ENCODE measurements at regions not wholly inside any gene's neighbourhood (a gene's known extent, or its start where the extent isn't known, plus 50 kb on each side); places are given as distances from the start of the nearest gene placed in this dataset.
"Not testable (repeated sequence)": the region's sequence is repeated elsewhere in the genome, so short reads cannot be mapped to it uniquely, and the experiment has no call there.

- DNase-seq (ENCODE audit: low read depth in 2 of 2) = peak in 1 of 2 donors; percentile 29
Observed at GRCh38 chr2:234725528-234726264, 226.1 kb upstream of the SH3BP4 start.

GRCh38 chr2:234724850-234725249 lies 227.0 kb upstream of the SH3BP4 start:
- DNase-seq (ENCODE audit: low read depth in 2 of 2) = no peak

- DNase-seq (ENCODE audit: low read depth in 2 of 2) = no peak
Observed at GRCh38 chr2:234723400-234723799, 226.5 kb upstream of the ARL4C start.

GRCh38 chr2:234722176-234722575 lies 225.3 kb upstream of the ARL4C start:
- peak; percentile 6 to 24 for DNase-seq (ENCODE audit: low read depth in 2 of 2)

- DNase-seq (ENCODE audit: low read depth in 2 of 2) = no peak
Observed at GRCh38 chr2:234719116-234719716, 222.3 kb upstream of the ARL4C start.

- no peak for DNase-seq (ENCODE audit: low read depth in 2 of 2)
Observed at GRCh38 chr2:234716271-234716670, 219.4 kb upstream of the ARL4C start.

GRCh38 chr2:234715671-234716250 lies 218.9 kb upstream of the ARL4C start:
- DNase-seq (ENCODE audit: low read depth in 2 of 2) = no peak

GRCh38 chr2:234714711-234715110 lies 217.8 kb upstream of the ARL4C start:
- no peak for DNase-seq (ENCODE audit: low read depth in 2 of 2)

- DNase-seq (ENCODE audit: low read depth in 2 of 2) = no peak
Observed at GRCh38 chr2:234712421-234712935, 215.6 kb upstream of the ARL4C start.

GRCh38 chr2:234711308-234711707 lies 214.4 kb upstream of the ARL4C start:
- DNase-seq (ENCODE audit: low read depth in 2 of 2) = no peak

- no peak for DNase-seq (ENCODE audit: low read depth in 2 of 2)
Observed at GRCh38 chr2:234710587-234710986, 213.7 kb upstream of the ARL4C start.

GRCh38 chr2:234710066-234710465 lies 213.2 kb upstream of the ARL4C start:
- DNase-seq (ENCODE audit: low read depth in 2 of 2) = no peak

- no peak for DNase-seq (ENCODE audit: low read depth in 2 of 2)
Observed at GRCh38 chr2:234708717-234709116, 211.8 kb upstream of the ARL4C start.

- no peak for DNase-seq (ENCODE audit: low read depth in 2 of 2)
Observed at GRCh38 chr2:234708091-234708683, 211.3 kb upstream of the ARL4C start.

GRCh38 chr2:234706086-234706485 lies 209.2 kb upstream of the ARL4C start:
- DNase-seq (ENCODE audit: low read depth in 2 of 2) = no peak

- peak in 1 of 2 donors; percentile 17 for DNase-seq (ENCODE audit: low read depth in 2 of 2)
Observed at GRCh38 chr2:234705108-234705507, 208.2 kb upstream of the ARL4C start.

GRCh38 chr2:234703258-234703657 lies 206.4 kb upstream of the ARL4C start:
- DNase-seq (ENCODE audit: low read depth in 2 of 2) = no peak

GRCh38 chr2:234702731-234703225 lies 205.9 kb upstream of the ARL4C start:
- no peak for DNase-seq (ENCODE audit: low read depth in 2 of 2)

GRCh38 chr2:234701841-234702240 lies 205.0 kb upstream of the ARL4C start:
- DNase-seq (ENCODE audit: low read depth in 2 of 2) = no peak

- no peak for DNase-seq (ENCODE audit: low read depth in 2 of 2)
Observed at GRCh38 chr2:234701421-234701820, 204.5 kb upstream of the ARL4C start.

GRCh38 chr2:234699456-234699855 lies 202.6 kb upstream of the ARL4C start:
- DNase-seq (ENCODE audit: low read depth in 2 of 2) = no peak

GRCh38 chr2:234697300-234697876 lies 200.5 kb upstream of the ARL4C start:
- DNase-seq (ENCODE audit: low read depth in 2 of 2) = not testable (repeated sequence)

All from lung microvascular endothelial cell (primary cell).